ENCODE measurements at regions not wholly inside any gene's neighbourhood (a gene's known extent, or its start where the extent isn't known, plus 50 kb on each side); places are given as distances from the start of the nearest gene placed in this dataset.
"Not testable (repeated sequence)": the region's sequence is repeated elsewhere in the genome, so short reads cannot be mapped to it uniquely, and the experiment has no call there.

DNA sequence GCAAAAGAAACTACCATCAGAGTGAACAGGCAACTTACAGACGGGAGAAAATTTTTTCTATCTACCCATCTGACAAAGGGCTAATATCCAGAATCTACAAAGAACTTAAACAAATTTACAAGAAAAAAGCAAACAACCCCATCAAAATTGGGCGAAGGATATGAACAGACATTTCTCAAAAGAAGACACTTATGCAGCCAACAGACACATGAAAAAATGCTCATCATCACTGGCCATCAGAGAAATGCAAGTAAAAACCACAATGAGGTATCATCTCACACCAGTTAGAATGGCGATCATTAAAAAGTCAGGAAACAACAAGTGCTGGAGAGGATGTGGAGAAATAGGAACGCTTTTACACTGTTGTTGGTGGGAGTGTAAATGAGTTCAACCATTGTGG, 206.6 kb upstream of the HTR1E start:
- not testable (repeated sequence) for DNase-seq

DNA sequence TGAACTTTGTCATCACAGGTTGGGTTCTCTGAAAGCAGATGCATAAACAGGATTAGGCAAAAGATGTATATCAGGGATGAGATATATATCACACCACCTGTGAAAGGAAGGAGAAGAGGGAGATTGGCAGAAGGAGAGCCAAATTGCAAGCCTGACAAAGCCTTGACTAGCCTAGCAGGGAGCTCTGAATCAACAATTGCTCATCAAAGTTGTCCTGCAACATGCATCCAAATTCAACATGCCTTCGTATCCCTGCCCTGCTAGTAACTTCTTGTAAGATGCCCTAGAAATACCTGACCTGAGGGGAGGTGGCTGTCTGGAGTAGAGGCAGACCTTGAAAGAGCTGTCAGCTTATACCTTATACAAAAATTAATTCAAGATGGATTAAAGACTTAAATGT, 207.1 kb upstream of the HTR1E start:
- DNase-seq = no peak

DNA sequence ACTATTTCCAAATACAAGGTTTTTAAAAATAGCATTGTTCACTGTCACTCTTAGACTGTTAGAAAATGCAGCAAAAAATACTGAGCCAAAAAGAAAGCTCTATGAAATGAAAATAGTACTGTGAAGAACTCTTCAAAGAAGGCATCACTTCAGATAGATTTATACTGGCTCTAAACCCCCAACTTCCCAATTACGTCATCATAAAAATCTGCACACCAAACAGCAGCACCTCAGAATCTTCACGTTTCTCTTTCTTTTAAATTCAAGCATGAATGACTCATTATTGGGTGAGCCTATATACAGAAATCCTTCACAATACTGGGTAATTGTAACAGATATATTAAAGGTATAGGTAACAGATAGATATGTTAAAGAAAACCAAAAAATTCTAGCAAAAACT, 208.4 kb upstream of the HTR1E start:
- DNase-seq = no peak

DNA sequence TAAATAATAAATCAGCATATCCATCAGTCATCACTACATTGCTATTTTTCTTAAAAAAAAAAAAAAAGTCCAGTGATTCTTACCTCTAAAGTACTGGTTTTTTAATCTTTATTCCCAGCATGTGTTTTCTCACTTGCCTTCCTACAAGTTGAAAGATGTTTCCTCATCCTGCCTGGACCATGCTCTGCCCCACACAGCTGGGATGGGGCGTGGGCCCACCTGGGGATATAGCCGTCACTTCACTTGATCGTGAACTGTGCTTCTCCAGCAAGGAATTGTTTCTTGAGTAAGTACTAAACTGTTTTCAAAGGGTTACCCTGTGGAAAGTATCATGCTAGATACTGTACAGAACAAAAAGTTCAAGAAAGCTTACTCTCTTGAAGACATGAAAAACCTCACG, 212.6 kb upstream of the HTR1E start:
- DNase-seq = no peak

DNA sequence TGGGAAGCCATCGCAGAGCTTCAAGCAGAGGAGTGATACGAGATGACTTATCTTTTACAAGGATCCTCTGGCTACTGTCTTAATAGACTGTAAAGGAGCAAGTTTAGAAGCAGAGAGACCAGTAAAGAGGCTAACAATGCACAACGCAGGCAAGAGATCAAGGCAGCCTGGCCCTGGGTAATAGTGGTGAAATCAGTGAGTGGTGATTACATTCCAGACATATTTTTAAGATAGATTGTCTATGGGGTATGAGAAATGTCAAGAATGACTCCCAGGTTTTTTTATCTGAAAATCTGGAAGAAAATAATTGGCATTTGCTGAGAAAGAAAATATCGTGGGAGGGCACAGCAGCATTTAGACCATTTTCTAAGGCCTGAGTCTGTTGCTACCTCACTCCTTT, 213.6 kb upstream of the HTR1E start:
- no peak for DNase-seq

DNA sequence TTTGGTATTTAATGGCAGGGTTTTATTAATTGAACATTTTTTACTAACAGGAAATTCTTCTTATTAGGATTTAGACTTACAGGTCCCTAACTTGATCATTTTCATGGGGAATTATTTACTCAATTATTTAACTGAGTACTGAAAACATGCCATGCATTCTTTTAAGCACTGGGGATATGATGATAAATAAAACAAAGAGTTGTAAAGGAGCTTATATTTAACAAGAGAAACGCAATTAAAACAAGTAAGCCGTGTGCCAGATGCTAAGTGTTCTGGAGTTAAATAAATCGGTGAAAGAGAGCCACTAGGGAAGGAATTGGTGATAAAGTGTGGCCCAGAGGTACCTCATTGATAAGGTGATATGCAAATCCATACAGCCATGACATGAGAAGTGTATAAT, 214.2 kb upstream of the HTR1E start:
- DNase-seq = no peak

DNA sequence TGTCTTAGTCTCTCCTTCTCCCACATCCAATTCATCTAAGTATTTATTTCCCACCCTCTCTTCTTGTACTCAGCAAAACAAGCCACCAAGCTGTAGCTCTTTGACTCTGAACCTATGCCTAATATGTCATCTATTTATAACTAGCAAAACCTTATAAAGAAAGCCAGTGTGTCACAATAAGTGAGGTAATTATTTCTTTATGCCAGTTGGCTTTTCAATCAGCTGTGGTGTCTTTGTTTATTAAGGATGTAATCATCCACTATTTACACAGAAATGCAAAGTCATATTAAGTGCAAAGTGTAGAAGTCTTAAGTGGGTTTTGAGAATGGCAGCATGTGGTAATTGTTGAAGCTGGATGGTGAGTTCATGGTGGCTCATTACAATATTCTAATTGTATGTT, 215.2 kb upstream of the HTR1E start:
- no peak for DNase-seq

DNA sequence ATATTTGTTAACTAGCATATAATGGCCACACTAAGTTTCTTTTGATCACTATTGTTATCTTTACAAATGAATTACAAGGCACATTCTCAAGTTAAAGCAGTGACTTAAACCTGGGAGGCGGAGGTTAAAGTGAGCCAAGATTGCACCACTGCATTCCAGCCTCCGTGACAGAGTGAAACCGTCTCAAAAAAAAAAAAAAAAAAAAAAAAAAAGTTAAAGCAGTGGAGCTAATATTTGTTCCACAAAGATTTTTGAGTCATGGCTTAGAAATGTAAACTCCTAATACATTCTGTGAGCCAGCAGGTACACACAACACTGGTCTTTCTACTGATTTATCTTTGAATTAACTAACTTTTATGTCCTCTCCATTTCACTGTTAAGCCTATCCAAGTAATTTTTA, 221.7 kb upstream of the HTR1E start:
- DNase-seq = no peak

DNA sequence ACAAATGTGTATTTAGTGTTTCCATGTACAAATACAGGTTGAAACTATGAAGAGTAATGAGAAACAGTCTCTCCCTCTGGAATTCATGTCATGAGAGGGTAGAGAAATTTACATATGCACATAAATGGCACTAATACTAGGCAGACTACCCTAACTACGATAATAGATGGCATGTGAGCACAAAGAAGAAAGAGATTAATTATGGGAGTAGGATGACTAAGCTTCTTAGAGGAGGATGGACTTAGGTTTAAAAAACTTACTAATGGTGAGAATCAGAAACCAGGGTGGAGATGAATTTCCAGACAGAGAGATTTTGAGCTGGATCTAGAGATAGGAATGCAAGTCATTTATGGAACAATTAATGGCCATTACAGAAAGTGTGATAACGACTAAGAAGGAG, 225.3 kb upstream of the HTR1E start:
- no peak for DNase-seq

DNA sequence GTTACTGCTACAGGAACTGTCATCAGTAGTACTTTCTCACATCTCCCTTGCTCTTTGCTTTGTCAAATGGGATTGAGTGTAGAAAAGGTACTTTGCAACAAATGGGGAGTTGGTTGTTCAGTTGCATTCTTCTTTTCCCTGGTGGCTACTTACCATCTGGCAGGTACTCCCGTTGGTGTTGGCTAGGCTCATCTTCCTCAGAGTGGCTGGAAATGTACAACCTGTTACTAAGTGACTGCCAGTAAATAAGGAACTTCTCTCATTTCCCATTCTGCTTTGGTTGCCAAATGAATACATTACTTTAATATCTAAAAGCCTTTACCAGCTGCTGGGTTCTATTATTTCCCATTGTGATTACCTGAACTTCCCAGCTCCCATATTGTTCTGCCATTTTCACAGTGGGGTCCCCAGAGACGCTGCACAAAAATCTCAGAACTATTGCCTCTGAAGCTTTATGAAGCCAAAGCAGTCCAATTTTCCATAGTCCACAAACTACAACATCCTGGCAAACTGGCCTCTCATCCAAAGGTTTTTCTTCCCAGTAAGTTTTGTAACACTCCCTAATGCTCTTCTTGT, 229.7 kb upstream of the HTR1E start:
- no peak for DNase-seq

DNA sequence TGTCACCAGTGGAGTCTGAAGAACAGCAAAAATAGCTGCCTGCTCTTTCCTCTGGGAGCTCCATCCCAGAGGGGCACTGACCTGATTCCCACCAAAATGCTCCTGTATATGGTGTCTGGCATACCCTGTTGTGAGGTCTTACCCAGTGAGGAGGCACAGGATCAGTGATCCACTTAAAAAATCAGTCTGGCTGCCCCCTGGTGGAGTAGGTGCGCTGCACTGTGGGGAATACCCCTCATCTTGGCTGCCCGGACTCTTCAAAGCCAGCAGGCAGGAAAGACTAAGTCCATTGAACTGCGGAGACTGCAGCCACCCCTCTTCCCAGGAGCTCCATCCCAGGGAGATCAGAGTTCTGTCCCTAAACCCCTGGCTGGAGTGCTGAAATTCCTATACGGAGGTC, 230.9 kb upstream of the HTR1E start:
- no peak for DNase-seq

DNA sequence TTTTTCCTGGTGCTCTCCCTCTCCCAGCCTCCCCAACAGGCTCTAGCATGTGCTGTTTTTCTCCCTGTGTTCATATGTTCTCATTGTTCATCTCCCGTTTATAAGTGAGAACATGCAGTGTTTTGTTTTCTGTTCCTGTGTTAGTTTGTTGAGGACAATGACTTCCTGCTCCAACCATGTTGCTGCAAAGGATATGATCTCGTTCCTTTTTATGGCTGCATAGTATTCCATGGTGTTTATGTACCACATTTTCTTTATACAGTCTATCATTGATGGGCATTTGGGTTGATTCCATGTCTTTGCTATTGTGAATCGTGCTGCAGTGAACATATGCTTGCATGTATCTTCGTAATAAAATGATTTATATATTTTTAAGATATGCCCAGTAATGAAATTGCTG, 236.1 kb upstream of the HTR1E start:
- DNase-seq = not testable (repeated sequence)

DNA sequence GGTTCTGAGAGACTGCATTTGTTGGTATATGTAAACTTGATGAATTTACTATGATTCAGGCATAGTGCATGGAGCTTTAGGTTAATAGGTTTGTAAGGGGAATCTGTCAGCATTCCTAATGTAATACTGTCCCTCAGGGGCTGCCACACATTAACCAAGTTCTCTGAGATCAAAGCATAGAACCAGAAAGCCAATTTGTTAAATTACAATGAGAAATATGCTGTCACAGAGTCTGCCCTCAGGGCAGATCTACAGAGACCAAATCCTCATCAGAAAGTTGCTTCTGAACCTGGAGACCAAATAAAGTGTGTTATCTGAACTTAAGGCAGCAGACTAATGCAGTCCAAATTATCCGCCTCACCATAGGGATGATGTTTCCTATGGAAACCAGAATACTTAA, 250.8 kb upstream of the HTR1E start:
- no peak for DNase-seq

DNA sequence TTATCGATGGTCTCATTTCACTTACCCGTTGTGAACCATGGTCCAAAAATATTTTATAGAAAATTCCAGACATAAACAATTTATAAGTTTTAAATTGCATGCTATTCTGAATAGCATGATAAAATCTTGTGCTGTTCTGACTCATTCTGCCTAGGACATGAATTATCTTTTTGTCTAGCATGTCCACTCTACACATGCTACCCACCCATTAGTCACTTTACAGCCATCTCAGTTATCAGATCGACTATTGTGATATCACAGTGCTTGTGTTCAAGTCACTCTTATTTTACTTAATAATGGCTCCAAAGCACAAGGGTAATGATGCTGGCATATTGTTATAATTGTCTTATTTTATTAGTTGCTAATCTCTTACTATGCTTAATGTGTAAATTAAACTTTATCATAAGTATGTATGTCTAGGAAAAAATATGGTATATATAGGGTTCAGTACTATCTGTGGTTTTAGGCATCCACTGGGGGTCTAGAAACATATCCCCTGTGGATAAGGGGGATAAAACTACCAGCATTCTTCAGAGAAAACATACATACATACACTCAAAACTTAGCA, 252.0 kb upstream of the HTR1E start:
- no peak for DNase-seq

DNA sequence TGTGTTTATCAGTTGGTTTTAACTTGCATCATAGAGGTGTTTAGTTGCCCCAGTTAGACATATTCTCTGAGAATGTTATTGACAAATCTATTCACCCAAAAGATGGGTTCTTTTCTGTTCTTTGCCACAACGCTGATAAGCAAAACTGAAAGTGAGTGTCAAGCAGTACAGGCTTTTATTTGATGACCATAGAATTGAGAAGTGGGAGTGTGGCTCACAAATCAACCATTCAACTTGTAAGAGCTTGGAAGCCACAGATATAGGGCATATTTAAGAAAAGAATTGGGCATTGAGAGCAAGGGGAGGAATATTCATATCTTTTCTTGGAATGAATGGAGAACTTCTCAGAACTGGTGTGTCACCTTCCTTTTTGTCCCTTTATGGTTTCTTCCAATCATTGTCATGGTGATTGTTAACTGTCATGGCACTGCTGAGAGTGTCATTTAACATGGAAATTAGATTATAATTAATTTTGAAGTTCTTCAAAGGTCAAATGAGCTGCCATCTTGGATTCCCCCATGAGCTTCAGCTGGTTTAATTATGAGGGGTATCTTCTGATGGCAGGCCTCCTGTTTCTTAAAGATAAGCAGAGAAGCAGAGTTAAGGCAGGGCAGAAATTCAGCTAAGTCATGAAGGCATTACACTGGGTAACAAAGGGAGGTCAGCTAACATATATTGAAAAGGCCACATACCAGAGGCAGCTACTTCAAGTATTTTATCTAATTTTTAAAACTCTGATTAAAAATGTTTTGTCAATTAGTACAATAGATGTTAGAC, 254.0 kb upstream of the HTR1E start:
- no peak for DNase-seq

DNA sequence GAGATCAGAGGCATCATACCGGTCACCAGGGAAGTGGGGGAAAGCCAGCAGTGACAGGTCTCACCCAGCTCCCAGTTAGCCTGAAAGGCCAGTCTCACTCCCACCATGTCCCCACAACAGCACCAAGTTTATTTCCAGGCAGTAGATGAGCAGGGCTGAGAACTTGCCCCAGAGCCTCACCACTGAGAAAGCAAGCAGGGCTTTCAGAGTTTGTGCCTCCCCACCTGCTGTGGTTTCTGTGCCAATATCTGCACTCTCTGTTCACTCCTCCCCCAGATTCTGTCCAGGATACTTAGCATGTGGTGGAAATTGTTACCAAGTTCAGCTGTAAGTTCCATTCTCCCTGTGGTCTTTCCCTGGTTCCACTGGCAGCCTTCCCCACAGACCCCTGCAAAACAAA, 255.0 kb upstream of the HTR1E start:
- DNase-seq = no peak

DNA sequence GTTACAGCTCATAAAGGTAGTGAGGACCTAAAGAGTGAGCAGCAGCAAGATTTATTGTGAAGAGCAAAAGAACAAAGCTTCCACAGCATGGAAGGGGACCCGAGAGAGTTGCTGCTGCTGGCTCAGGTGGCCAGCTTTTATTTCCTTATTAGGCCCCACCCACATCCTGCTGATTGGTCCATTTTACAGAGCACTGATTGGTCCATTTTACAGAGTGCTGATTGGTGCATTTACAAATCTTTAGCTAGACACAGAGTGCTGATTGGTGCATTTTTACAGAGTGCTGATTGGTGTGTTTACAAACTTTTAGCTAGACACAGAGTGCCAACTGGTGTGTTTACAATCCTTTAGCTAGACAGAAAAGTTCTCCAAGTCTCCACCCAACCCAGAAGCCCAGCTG, 256.2 kb upstream of the HTR1E start:
- DNase-seq = not testable (repeated sequence)

DNA sequence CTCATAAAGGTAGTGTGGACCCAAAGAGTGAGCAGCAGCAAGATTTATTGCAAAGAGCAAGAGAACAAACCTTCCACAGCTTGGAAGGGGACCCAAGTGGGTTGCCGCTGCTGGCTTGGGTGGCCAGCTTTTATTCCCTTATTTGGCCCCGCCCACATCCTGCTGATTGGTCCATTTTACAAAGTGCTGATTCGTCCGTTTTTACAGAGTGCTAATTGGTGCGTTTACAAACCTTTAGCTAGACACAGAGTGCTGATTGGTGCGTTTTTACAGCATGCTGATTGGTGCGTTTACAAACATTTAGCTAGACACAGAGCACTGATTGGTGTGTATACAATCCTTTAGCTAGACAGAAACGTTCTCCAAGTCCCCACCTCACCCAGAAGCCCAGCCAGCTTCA, 265.2 kb upstream of the HTR1E start:
- DNase-seq = not testable (repeated sequence)

DNA sequence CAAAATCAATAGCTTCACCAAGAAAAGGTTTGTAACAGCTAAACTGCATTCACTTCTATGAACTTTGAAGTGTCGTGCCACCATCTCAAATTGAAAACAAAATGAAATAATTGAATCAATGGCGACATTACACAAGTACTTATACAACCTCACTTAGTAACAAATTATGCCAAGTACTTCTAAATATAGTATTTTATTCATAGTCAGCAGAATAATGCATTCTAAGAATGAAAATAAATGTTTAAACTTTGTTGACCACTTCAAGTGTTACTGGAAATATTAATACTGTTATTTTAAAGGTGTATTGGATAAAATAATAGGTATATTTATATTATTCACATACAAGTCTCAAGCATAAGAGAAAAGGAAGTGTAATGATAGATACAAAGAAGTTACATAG, 280.1 kb upstream of the HTR1E start:
- DNase-seq = no peak

DNA sequence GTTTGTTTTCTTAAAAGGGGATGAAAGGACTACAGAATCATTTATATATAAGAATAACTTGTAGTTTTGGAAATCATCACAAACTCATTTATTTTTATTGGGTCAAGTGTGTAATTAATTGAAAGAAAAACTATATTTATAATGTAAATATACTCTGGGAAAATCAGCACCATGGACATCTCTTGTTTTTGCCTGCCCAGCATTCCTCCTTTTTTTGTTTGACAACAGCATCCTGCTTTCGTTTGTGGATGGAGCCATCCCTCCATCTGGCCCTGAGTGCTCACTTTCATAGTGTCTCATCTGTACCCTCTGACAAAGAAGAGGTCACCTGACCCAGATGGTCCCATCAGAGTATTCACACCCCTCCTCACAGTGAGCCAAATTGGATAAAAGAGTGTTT, 308.2 kb upstream of the HTR1E start:
- no peak for DNase-seq

DNA sequence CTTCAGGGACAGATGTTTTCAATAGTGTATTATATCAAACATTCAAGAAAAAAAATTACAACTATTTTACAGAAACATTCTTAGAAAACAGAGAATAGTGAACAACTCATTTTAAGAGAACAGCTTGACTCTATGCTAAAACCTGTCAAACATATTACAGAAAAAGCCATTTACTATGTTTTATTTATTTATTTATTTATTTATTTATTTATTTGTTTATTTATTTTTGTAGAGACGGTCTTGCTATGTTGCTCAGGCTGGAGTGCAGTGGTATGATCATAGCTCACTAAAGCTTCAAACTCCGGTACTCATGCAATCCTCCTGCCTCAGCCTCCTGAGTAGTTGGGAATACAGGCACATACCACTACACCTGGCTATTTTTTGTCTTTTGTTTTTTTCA, 317.9 kb upstream of the HTR1E start:
- no peak for DNase-seq

DNA sequence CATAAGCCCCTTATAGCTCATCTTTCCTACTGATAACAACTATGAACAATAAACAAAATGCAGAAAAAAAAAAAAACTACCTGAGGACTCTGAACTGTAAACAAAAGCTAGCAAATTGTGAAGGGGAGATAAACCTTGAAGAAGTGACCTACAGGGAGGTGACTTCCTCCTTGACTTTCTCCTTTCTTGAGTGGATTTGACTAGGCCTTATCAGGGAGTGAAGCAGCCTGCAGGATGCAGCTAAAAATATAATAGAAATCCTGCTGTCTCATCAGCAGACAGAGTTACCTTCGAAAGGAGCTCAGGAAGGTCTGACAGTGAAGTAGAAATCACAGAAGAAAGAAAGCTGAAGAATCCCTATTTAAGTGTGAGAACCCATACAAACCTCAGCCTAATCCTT, 322.0 kb upstream of the HTR1E start:
- DNase-seq = no peak

DNA sequence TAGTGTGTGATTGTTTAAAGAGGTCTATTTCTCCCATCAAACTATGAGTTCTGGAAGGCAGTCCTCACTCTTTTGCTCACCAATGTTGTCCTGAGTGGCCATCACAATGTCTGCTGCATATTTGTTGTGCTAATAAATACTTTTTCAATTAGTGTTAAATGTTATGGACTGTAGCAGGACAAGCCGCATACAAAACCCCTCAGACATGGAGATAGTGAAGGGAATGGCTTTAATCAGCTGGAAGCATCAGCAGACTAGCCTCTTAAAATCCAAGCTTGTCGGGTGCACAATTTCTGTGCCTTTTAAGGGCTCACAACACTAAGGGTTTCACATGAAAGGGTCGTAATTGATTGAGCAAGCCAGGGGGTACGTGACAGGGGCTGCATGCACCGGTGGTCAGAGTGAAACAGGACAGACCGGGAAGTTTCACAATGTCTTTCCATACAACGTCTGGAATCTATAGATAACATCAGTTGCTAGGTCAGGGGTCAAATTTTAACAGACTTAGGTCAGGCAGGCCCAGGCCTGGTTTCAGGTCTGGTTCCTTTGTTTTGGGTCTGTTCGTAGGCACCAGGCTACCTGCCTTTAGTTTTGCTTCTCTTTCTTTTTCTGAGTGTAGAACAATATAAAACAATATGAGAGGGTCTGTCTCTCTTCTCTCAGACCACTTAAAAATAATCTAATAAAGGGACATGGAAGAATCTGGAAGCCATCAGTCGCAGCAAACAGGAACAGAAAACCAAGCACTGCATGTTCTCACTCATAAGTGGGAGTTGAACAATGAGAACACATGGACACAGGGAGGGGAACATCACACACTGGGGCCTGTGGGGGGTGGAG, 327.6 kb upstream of the HTR1E start:
- DNase-seq = no peak

DNA sequence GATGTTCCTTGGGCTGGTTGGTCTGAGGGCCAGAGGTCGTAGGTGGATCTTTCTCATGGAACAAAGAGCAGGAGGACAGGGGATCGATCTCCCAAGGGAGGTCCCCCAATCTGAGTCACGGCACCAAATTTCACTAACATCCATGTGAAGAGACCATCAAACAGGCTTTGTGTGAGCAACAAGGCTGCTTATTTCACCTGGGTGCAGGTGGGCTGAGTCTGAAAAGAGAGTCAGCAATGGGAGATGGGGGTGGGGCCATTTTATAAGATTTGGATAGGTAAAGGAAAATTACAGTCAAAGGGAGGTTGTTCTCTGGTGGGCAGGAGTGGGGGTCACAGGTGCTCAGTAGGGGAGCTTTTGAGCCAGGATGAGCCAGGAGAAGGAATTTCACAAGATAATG, 334.0 kb upstream of the HTR1E start:
- DNase-seq = not testable (repeated sequence)
